Pulmonary artery endothelial cell (primary cell): ENCODE measurements at regions not wholly inside any gene's neighbourhood (a gene's known extent, or its start where the extent isn't known, plus 50 kb on each side); places are given as distances from the start of the nearest gene placed in this dataset.

Experiments
- DNase-seq: peaks from one replicate; pipeline ENCODE4 v3.0.0-alpha.2; 2011; ENCODE audit warnings: low read depth, low spot score

DNA sequence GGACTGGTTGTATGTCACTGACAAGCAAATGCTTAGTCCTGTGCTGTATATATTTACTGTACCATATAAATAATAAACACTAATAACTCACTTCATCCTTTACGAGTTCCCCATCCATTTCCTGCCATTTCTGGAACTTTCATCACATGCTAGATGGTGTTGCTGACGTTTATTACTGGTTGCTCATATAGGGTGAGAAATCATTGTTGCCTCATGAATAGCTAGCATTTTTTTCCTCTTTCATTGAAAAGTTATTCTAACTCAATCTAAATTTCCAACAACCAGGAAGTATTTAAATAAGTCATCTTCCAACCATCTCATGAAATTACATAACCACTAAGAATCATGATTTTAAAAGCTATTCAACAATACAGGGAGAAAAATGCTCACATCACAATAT lies 88.6 kb upstream of the RCN1 start:
- no peak for DNase-seq

DNA sequence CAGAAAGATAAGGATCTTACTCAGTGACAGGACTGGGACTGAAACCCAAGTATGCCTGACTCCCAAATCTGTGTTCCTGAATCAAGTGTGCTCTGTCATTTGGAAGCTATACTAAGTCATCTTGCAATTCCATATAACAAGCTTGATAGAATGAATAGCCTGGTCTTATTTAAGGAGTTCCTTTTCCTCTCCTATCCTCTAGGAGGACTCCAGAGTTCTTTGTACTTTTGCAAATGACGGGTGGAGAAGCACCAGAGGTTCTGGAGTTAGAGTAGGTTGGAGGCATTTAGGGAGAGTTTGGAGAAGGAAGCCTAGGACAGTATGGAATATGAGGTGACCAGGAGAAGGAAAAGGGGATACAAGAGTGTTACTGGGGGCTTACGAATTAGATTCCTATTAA lies 92.9 kb upstream of the RCN1 start:
- no peak for DNase-seq

DNA sequence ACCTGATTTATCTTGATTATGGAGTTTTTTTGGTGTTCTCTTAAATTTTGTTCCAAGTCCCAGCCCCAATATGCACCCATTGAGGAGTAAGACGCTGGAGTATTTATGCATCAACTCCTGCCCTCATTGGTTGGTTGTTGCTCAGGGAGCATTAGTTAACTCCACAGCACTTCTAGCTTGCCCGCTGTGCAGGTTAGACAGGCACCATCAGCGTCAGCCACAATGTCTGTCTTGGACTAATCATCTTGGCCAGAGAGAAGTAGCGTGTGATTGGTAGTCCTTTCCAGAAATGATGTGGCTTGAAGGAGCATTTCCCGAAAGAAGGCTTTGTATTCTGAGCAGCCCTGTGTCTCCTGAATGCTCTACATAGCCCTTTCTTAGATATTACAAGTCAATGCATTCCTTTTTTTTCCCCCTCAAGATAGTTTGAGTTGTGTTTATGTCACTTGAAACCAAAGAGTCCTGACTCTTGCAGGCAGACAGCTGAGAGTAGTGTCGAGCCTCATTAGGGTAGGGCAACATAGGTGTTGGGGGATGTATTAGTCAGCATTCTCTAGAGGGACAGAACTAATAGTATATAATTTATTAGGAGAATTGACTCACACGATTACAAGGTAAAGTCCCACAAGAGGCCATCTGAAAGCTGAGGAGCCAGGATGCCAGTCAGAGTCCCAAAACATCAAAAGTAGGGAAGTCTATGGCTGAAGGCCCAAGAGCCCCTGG lies 94.6 kb upstream of the RCN1 start:
- DNase-seq: no peak

DNA sequence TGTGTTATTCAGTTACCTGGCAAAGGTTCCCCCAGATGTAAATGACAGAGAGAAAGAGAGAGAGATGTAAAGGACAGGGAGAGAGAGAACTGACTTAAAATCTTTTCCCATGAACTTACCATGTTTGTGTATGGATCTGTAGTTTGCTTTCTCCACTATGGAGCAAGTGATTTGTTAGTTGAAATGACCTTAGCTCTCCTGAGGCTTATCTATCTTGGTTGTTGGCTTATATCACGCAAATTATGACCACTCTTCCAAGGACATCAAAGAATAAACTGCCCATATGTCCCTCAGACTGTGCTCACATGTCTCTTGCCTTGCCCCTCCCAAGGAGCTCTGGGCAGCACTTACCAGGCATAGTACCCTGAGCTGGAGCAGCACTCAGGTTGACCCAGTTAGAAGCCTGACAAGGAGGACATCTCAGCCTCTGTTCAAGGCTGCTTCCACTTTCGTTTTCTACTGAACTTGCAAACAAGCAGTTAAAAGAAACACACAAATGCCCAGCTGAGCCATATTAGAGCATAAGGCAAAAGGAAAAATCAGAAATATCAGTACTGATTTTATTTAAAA lies 95.3 kb upstream of the RCN1 start:
- no peak for DNase-seq

DNA sequence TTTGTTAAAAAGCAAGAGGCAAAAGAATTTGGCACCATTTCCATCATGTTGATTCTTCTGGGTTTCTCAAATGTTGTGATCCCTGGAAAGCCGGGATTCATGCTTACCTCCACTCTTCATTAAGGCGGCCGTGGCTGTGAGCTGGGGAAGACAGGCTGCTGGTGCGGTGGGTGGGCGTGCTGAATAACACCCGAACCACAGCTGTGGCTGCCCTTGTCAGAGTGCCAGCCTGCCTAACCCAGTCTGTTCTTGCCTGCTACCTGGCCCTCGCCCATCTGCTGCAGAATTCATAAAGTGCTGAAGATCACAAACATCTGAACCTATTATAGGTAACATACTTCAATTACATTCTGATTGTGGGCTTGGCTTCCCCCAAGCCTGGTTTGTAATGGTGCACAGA lies 95.8 kb upstream of the RCN1 start:
- no peak for DNase-seq

DNA sequence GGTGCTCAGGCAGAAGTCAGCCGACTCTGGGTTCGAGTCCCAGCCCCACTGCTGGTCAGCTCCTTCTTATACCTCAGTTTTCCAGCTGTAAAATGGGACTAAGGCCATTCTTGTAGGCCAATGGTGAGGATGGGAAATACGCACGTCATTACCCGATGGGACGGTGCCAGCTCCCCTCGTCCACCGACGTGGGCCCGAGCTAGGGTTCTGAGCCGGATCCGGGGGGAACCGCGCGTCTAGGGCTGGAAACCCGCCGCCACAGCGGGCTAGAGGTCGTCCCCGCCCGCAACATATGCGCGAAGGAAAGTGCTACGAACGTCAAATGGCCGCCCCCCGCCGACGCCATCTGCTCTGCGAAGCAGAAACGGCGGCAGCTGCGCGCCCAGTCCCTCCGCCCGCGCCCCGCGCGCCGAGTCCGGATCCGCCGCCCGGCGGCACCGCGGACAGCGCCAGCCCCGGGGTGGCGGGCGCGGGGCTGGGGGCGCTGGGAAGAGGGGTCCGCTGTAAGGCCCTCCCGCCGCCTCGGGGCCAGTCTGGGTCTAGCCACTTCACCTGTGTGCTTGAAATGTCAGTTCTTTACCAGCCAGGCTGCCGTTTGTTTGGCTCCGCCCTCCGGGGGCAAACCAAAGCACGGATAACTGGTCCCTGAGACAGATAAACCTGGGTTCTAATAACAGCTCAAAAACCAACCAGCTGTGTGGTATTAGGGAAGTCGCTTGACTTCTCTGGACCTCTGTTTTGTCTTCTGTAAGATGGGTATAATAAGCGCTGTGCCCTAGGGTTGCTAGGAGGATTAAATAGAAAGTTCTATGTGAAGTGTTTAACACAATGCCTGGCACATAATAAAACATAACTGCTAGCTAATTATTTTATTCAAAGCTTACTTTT lies 103.5 kb upstream of the RCN1 start:
- DNase-seq: no peak

DNA sequence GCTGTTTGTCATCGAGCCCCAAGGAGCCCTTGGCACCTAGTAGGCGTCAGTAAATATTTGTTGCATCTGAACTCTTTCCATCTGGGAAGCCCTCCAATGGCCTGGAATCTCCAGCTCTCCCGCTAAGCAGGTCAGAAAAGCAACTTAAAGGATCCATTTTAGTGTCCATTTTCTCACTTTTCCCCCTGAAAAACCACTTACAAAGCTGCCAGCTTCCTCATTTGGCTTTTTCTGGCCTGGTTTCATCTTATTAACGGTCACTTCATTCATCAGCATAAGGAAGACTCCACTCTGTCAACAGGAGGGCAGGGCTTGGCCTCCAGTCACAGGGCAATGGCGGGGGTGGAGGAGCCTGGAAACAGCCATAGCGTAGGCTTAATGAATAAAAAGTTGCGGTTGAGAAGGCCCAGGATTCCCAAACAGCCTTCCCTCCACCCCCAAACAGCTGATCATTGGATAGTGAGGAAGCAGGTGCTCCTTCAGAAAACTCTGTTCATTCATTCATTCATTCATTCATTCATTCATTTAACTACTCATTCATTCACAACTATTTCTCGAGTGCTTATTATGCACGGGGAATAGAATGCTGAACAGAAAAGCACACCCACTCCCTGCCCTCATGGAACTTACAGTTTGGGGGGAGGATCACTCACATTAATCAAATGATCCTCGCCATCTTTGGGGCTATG lies 104.5 kb upstream of the RCN1 start:
- no peak for DNase-seq

DNA sequence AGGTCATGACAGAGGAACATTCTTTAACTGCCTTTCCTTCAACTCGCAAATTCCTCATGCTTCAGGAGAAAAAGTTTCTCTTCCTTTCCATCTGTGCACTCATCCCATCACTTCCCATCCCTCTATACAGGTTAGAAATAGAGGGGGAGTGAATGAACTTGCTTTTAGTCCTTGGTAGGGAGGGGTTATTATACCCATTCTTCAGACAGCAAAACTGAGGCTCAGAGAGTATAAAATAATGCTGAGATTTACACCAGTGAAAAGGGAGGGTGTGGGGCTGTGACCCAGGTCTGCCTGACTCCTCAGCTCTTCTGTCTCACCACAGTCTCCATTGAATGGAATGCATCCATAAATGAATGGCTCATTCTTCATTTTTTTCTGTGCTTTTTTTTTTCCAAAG lies 109.4 kb upstream of the RCN1 start:
- DNase-seq: no peak

DNA sequence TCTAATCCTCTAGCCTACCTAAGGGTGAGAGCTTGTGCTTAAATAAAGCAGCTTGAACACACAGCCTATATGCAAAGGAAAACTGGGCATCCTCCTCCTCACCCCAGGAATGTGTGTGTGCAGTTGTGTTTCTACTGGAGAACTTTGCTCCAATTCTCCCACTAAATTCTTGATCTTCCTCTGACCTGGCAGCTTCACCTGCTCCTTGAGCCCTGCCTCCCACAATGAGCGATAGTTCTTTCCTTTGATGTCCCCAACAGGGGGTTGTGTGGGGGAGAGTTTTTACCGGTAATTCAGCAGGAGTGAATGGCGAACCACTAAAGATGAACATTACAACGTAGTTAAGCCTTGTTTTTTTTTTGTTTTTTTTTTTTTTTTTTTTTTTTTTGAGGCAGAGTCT lies 113.5 kb upstream of the RCN1 start:
- DNase-seq: no peak

DNA sequence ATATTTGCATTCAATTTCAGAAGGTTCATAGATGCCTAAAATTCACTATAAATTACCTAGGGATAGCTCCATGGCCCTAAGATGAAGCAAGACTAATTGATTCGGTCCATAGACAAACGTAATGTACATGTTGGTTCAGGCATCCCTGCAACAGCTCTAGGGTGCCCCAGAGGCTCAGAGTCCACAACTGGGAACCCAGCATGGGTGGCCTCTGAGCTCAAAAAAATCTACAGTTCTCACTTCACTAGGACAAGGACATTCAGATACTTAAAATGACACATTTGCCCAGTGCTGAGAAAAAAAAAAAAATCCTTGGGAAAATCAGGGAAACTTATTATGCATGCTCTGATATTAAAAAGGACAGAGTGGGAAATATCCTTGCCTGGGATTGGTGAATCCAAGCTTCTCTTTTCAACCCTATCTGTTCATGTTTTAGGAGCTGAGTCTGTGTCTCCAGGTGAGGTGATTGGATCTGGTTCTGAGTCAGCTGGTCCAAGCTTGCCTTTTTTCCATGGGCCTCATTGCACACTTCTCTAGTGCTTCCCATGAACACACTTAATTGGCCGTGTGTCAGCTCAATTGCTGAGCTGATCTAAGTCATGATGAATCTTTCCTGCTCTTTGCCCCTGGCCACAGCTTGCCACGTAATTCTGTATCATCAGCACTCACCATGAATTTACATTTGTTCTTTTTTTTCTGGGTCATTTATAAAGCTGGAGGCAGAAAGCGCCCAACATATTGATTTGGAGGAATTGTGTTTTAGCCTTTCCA lies 116.3 kb upstream of the RCN1 start:
- DNase-seq: no peak

DNA sequence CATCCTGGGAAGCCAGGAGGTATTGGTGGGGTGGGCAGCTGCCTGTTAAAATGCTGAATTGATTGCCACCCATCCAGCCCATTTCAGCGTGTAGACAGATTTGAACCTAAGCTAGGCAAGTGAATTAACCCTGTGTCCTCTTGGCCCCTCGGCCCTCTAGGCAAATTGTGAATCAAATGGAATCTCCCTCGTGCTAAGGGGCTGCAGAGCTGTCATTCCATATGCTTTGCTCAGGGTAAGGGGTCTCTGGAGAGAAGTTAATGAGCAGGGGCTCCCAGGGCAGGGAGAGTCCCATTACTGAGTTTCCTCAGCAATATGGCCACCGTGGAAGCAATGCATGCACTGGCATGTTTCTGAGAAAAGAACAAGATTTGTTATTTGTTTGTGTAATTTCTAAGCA lies 117.7 kb upstream of the RCN1 start:
- no peak for DNase-seq

DNA sequence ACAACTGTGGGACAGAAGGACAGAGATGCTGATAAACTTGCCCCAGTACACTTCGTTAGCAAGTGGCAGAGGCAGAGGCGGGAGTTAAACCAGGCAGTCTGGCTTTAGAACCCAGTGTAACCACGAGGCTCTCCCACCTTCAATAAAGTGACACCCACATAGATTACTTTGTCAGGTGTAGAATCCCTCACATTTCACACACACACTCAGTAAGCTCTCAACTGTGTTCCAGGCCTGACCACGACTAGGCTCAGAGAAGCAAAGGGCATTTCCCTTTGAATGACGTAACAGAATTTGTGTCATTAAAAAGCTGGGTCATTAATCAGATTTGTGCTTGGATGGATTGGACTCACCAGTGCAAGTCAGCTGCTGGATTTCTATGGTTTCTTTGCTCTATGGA lies 118.3 kb upstream of the RCN1 start:
- no peak for DNase-seq

DNA sequence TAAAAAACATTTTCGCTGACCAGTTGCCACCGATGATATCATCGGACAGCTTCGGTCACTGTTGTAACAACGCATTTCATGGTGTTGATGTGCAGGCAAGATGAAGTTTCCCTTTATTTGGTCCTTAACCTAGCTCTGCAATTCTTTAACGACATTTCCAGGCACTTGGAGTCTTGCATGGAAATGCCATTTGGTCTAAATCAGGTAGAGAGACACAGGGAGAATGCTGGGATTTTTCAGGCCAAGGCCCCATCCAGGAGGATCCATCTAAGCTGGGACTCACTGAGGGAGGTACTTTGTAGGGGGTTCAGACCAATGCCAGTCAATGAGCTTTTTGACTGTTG lies 121.5 kb upstream of the RCN1 start:
- no peak for DNase-seq

DNA sequence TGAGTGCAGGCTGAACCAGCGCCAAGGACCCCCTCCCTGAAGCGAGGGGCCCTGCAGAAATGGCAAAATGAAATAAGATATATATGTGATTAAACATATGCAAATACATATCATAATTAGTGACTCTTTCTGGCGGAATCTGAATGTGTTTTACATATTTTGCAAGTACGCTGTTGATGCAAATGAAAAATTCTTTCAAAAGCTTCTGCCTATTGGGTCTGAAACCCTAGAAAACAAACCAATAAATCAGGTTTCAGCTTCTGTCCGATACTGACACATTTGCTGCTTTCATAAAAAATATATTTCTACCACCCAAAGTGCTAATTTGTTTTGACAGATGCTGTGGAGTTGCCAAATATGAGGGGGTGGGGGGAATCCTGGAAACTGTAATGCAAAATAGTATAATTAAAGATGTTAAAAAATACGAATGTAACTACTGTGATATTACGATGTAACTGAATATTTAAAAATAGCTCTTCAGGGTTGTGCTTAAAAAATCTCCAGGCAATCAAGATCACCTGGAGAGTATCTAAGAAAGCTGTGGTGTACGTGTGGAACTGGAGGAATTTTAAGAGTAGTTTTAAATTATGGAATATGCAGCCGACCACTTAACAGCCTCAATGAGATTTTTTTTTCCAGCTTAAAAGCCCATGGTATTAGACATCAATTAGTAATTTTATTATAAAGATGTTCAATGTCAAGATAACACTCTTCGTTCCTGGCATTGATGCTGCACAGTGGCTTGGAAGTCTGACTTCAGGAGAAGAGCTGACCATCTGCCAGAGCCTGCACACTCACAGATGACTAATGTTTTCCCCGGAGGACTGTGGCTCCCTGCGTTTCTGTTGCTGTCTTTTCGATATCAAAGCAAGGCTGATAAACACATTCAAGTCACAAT lies 122.2 kb upstream of the RCN1 start:
- DNase-seq: no peak

DNA sequence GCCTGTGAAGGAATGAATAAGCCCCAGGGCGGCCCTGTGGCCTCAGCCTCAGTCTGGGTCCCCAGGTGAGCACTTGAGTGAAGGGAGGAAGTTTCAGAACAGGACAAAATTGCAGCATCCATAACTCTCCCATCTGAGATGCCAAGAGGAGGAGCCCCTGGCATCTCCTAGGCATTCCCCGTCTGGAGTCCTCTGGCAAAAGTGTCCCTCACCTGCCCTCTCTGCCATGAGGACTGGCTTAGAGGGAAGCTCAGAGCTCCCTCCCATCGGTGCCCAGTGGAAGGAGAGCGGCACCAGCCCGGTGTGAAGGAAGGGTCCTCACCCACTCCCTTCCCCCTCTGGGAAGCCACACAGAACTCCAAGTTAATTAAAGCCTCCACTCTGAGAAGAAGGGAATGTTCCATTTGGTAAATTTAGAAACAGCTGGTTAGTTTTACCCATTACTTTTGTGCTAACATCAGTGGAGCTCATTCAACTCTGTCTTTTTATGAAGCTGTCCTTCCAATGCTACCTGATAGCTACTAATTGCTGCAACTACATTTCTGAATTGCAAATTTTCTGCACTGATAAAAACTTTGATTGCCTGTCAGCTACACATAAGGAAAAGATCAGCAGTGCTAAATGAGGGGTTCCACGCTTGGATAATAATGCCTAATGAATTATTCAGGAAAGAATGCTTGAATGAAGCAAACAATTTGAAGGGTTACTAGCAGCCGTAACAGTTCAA lies 123.3 kb upstream of the RCN1 start:
- no peak for DNase-seq

DNA sequence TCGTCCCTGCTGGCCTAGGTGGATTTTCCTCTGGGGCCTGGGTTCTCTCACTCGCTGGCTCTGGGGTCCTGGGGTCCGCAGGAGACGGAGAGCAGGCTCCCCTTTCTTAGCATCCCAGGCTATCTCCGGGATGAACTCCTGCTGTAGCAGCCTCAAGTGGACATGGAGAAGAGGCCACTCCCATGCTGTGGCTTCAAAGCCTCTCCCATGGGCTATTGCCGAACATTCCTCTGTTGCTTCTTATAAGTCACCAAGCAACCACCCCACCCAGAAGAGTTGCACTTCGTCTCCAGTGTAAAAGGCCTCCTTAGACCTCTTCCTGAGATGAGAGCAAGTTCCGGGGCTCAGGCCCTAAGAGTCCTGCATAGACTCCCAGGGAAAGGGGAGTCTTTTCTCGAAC lies 124.0 kb upstream of the RCN1 start:
- no peak for DNase-seq

DNA sequence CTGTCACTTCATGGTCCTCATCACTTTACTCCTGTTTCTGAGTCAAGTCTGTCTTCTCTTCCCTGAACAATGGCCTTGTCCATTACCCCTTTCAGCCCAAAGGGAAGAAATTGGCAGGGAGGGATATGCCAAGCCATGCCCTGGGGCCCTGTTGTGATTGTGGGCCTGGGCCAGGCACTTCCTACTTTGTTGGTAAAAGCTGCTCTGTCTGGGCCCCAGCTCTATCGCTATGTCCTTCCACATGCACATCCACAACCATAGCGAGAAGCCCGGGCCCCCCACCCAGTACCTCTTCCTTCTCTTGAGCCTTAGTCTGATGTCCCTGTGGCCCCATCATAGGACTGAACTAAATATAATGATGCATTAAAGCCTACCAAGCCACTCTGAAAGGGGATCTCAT lies 126.7 kb upstream of the RCN1 start:
- no peak for DNase-seq

DNA sequence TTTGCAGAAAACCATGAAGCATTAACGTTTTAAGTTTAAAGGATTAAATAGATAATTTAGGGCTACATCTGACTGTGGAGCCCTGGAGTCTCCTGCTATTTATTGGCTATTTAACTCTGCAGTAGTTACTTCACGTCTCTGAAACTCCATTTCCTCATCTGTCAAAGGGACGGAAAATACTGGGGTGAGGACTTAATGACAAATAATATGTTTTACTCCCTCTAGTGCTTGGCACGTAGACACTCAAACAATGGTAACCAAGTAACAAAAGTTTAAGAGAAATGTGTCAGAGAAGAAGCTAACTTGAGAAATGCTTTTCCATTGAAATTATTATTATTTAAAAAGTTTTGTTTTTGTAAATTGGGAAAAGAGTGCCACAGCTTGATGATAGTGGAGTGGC lies 130.7 kb upstream of the RCN1 start:
- no peak for DNase-seq

DNA sequence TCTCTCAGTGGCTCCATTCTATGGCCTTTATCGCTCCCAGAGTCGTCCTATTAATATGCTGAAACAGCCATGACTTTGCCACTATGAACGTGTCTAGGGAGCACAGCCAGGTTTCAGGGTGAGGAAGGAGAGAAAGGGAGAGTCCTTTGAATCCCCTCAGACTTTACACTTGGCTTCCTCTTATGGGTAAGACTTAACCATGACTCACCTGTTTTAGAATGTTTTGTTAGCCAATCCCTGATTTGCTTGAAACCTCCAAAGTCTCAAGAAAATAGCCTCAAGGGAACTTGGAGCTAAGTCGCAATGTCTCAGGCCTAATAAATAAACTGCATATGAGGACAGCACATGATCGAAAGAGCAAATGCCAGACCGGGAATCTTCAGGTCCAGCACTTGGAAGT lies 131.2 kb upstream of the RCN1 start:
- no peak for DNase-seq
